Cerebellar cortex (tissue), 1 donor: ENCODE measurements at regions not wholly inside any gene's neighbourhood (a gene's known extent, or its start where the extent isn't known, plus 50 kb on each side); places are given as distances from the start of the nearest gene placed in this dataset.
"Not testable (repeated sequence)": the region's sequence is repeated elsewhere in the genome, so short reads cannot be mapped to it uniquely, and the experiment has no call there.

Source experiments
- DNase-seq: peaks from one replicate; pipeline ENCODE4 v3.0.0-alpha.2; 2015; ENCODE audit warnings: low spot score

GRCh38 chr4:10276152-10276551 lies 159.6 kb upstream of the WDR1 start:
- DNase-seq: no peak

DNA sequence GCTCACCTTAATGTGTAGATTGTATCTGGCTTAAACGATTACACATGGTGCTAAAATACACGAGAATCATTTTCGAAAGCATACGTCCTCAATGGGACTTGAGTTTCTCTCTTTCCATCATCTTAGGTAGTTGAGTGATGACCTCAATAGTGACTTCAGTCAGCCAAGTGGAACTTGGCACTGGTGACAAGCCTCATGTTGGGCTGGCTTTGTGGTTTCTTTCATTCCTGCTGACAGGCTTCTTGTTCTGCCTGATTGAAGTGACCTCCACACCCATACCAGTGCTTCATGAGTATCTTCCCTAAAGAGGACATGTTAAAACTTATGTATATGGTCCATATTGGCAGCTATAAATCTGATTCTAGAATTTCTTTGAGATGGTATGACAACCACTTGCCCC lies 159.1 kb upstream of the WDR1 start:
- no peak for DNase-seq

- DNase-seq: no peak
Observed at GRCh38 chr4:10273030-10273429, 156.4 kb upstream of the WDR1 start.

DNA sequence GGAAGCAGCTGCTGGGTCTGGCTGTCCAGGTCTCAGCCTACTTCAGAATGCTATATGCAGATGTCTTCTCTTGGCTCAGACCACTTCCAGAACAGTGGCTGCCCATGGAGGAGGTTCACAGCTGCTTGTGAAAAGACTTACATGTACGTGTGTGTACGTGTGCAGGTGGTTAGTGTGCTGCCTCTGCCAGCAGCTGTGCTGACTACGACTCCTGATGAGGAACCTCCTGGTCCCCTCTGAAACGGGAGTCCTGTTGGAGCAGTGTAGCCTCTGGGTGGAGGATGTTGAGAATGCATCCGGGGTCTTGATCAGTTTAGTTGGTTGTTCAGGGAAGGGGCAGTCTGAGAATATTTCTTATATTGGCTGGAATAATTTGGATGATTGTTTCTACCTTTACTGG lies 155.9 kb upstream of the WDR1 start:
- DNase-seq: no peak

- no peak for DNase-seq
Observed at GRCh38 chr4:10267066-10267465, 150.5 kb upstream of the WDR1 start.

- DNase-seq: no peak
Observed at GRCh38 chr4:10260777-10261176, 144.2 kb upstream of the WDR1 start.

GRCh38 chr4:10259976-10260375 lies 143.4 kb upstream of the WDR1 start:
- DNase-seq: no peak

GRCh38 chr4:10256203-10256602 lies 139.6 kb upstream of the WDR1 start:
- no peak for DNase-seq

GRCh38 chr4:10253765-10254164 lies 137.2 kb upstream of the WDR1 start:
- no peak for DNase-seq

DNA sequence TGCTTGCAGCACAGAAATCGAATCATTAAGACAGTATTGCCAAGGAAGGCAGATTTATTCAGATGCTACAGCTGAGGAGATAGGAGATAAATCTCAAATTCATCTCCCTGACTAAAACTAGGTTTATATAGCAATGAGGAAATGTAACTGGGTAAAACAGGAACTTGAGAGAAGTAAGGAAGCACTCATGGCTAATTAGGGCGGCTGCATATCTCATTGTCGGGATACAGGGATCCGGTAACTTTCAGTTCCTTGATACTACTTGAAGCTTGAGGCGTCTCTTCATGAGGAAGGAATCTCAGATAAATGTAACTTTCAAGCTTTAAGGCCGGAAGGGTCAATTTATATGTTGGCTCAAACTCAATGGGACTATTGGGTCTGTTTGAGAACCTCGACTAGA lies 129.2 kb upstream of the WDR1 start:
- DNase-seq: no peak

GRCh38 chr4:10243856-10244255 lies 127.3 kb upstream of the WDR1 start:
- no peak for DNase-seq

DNA sequence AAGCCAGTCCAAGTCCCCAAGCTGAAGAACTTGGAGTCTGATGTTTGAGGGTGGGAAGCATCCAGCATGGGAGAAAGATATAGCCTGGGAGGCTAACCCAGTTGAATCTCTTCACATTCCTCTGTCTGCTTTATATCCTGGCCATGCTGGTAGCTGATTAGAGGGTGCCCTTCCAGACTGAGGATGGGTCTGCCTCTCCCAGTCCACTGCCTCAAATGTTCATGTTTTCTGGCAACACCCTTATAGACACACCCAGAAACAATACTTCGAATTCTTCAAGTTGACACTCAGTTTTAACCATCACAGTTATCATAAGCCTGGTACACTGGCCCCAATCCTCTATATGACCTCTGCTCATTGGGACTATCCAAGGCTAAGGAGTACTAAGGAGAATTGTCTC lies 124.1 kb upstream of the WDR1 start:
- no peak for DNase-seq

- no peak for DNase-seq
Observed at GRCh38 chr4:10239982-10240654, 123.5 kb upstream of the WDR1 start.

GRCh38 chr4:10237131-10237530 lies 120.5 kb upstream of the WDR1 start:
- no peak for DNase-seq

GRCh38 chr4:10232114-10232513 lies 115.5 kb upstream of the WDR1 start:
- DNase-seq: no peak

- DNase-seq: no peak
Observed at GRCh38 chr4:10226756-10227155, 110.2 kb upstream of the WDR1 start.

DNA sequence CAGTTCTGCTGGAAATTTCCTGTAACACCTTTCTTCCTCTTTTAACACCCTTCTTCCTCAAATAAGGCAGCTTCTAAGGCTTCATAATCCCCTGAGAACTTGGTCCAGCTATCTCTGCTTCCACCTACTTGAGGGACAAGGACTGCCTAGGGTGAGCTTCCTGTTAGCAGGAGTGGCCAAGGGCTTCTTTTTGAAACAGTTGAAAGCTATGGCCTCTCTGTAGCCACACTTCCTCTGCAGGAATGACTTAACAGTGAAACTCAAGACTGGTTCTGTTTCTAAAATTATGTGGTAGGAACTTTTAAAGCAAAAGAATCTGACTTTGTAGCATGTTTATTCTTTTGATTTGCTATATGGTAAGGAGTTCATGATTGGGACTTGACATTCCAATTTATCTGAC lies 108.5 kb upstream of the WDR1 start:
- DNase-seq: no peak

GRCh38 chr4:10223782-10224181 lies 107.2 kb upstream of the WDR1 start:
- DNase-seq: no peak

GRCh38 chr4:10213481-10213880 lies 96.9 kb upstream of the WDR1 start:
- not testable (repeated sequence) for DNase-seq

GRCh38 chr4:10212901-10213300 lies 96.3 kb upstream of the WDR1 start:
- no peak for DNase-seq

GRCh38 chr4:10212400-10212799 lies 95.8 kb upstream of the WDR1 start:
- no peak for DNase-seq

DNA sequence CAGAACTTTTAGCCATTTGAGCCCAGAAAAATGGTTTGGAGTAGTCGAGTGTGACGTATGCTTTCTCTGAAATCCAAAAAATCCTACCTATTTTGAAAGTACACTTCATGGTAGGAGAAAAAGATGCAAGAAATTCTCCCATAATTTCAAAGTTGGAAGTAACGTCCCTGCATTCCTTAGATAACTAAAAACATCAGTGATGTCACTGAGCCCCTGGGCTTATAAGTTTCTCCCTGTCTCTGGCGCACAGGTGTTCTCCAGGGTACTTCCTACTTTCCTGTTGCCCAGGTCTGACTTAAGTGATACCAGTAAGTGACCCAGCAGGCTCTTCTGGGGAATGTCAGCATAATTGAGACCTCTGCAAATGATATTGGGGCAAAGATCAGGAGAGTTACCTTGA lies 90.5 kb upstream of the WDR1 start:
- no peak for DNase-seq

GRCh38 chr4:10205223-10205622 lies 88.6 kb upstream of the WDR1 start:
- DNase-seq: no peak

DNA sequence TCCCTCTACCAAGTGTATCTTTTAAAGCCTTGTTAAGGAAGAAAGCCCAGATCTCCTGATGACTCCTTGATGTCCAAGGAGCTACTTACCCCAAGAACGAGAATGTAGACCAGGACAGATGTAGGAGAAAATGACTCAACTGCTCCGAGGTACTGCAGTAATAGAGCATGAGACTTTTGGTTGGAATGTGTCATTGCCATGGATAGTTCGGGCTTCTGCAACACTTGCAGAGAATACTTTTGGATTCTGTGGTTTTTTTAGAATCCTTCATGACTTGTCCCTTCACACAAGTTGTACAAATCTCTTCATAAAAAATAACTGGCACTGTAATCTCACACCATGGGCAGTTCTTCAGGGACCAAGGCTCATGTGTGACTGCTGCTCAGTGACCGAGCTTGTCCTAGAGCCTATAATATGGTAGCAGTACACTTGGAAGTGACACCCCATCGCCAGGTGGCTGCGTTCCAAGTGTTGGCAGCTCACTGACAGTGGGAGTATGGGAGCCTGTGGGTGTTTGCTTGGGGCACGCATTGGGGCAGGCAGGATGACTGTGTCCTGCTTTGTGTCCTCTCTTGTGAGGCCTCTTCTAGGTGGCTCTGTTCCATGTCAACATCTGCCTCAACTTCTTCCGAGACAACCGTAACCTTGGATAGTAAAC lies 87.9 kb upstream of the WDR1 start:
- no peak for DNase-seq
